GM18870 (cell line): ENCODE measurements at regions not wholly inside any gene's neighbourhood (a gene's known extent, or its start where the extent isn't known, plus 50 kb on each side); places are given as distances from the start of the nearest gene placed in this dataset.

Source experiments
- ATAC-seq: cut with Tn5 transposase; IDR thresholded peaks from one replicate; pipeline ENCODE4 v1.9.1; 2021; ENCODE audit warnings: moderate library complexity; ENCODE audit not compliant: unreplicated experiment

DNA sequence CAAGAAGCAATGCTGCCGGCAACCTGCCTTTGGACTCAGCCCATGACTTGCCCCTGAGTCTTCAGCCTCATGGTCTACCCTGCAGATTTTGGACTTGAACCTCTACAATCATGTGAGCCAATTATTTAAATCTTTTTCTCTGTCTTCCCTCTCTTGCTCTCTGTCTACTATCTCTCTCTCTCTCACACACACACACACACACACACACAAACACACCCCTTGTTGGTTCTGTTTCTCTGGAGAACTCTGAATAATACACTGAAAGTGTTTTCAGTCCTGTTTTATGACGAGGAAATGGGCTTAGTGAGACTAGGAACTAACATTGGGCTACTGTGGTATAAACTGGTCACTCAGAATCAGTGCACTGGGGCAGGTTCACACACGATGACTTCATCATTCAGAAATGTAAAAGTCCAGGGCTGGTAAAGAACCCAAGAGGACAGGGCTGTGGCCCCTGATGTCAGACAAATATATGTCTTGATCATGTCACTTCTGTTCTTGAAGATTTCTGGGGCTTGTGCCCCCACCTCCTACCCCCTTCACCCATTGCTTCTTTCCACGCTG is 266.1 kb upstream of the SIX2 start:
- no peak for ATAC-seq

DNA sequence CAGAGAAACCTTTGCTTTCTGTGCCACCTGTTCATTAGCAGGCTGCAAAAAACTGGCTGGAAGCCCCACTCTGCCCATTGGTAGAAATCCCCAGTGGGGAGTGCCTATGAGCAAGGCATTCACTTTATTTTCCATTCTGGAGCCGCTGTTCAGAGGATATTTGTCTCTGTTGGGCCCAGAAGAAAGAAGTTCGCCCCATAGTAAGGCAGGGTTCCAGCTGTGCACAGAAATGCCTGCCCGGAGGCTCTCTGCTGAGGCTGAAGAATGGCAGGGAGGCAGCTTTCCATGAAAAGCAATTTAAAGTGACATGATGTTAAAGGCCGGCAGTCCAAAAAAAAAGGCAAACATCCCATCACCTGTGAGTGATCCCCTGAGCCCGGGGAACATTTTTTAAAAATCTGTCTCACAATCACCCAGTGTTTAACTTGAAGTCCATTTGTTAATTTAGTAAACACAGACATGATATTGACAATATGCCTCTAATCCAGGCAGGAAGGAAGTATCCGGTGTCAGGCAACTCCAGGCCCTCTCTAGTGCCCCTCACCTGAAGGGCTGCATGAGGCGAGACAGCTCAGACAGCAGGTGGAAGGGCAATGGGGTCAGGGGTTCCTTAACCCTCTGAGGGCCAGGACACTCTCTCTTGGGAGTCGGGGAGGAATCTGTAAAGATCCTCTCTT is 265.1 kb upstream of the SIX2 start:
- no peak for ATAC-seq

DNA sequence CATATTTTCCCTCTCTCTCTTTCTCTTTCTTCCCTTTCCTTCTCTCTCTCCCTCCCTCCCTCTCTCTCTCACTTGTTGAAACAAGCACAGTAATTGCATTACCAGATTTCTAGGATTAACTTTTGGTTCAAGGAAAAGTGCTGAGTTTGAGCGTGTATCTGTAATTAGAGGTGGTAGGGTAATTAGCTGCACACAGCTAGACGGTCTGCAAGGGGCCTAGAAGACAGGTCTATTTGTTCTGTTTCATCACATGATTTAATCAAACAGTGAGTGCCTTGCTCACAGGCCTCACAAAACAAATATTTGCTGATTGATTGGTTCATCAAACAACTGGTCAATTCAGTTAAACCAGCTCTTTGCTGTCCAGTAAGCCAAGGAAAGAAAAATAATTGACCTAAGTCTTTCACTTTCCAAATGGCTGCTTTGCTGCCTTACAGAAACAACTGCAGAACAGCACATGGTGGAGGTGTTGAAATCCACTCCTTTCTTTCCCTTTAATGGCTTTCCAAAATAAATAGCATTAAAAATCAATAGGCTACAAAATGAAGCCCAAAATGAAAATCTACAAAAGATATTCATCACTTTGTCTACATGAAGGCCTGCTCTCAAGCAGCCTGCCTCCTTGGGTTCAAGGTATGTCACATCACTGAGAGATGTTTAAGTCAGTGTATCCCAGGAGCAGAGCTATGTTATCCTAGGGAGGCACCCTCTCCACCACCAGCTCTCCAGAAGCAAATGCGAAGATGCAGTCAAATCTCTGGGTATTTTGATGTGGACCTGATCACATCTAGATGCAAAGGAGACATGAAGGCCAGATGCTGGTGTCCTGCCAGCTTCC is 264.4 kb upstream of the SIX2 start:
- ATAC-seq = no peak

DNA sequence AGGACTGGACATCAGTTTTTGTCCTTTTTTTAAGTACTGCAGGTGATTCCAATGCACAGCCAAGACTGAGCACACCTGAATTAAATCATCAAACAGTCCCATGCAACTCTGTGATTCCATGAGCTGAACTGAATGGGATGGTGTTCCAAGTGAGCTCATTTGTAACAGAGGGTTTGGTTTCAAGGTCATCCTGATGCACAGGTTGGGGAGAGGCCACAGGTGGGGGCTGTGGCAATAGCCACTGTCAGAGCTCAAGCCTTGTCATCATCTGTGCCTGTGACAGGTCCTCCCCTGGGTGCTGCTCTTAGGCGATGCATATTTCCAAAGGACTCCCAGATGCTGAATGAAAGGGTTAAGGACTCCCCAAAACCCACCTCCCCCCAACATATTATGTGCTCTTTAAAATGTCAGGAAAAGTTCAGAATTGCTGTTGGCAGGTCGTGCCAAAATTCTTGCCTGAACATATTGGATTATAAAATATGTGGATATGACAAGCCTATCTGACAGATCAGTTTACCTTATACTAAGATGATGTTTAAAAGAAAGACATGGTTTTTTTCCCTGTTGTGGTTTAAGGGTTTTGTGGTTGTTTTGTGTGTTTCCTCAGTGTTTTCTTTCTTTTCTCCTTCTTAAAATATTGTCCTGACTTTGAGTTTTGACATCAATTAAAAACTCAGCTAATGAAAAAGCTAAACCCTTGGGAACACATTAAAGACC is 263.5 kb upstream of the SIX2 start:
- ATAC-seq = no peak

DNA sequence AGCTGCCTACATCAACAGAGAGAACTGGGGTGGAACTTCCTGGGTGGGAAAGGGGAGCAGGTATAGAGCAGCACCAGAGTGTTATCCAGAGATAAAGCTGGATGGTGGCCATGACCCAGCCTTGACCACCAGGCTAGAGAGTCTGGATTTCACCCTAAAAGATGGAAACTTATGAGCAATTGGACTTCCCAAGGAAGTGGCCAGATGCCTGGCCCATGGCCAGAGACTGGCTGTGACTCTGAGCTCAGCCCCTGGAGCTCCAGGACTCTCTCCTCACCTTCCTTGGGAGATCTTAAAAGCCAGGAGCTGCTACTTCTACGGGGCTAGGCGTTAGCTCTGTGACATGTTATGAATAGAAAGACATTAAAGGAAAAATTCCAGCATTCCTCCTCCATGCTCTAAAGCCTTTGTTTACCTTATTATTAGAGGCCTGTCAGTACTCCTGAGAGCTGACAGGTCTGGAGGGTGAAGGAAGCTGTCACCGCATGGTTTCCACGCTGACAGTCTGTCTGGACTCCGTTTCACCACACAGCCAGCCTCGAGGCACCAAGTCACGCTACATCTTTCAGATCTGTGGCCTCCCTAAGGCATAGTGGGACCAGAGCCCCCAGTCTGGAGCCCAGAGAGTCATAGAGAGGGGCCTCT is 260.0 kb upstream of the SIX2 start:
- no peak for ATAC-seq

DNA sequence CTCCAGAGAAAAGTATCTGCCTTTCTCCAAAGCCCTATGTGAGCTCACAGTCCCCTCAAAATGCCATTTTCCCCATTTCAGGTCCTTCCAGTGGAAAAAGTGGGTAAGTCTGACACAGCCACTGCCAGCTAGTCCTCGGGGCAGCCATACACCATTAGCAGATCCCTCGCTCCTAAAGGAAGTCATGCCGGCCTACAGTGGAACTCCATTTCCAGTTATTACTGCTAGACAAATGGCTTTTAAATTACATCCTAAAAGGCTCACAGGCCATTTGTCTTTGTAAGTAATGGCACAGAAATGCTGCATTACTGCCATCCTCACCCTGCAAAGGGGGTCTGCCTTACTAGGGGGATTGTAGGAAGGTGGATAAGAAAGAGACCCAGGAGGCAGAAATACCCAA is 259.4 kb upstream of the SIX2 start:
- no peak for ATAC-seq

DNA sequence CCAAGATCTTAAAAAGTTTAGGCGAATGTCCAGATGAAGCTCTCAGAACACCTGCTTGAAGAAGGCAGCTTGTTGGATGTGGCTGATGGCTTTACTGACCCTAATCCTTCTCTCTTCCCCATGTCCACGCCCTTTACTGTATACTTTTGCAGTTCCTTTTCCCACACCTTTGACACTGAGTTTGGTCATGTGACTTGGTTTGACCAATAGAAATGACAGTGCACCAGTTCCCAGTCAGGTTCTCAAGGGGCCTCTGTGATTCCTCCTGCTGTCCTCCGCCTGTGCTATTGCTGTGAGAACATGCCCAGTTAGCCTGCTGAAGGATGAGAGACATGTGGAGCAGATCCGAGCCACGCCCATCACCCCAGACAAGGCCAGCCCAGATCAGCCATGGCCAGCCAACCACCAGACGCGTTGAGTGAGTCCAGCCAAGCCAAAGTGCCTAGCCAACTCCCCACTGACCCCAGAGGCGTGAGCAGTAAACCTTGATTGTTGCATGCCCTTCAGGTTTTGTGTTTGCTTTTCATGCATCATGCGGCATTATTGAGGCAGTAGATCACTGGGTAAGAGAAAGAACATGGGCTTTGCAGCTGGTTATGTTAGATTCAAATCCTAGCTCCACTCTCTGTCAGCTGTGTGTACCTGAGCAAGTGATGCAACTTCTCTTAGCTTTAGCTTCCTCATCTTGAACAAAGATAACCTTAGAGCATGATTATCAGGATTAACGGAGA is 258.0 kb upstream of the SIX2 start:
- no peak for ATAC-seq

DNA sequence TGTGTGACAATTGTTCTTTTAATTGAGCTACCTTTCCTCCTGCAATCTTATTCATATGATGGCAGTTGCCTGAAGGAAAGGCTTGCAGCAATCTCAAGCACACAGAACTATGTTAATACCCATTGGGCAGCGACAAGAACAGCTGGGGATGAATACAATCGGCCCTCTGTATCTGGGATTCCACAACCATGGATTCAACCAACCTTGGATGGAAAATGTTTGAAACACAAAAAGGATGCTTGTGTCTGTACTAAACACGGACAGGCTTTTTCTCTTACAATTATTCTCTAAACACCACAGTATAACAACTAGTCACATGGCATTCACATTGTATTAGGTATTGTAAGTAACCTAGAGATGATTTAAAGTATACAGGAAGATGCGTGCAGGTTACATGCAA is 256.1 kb upstream of the SIX2 start:
- ATAC-seq = no peak

DNA sequence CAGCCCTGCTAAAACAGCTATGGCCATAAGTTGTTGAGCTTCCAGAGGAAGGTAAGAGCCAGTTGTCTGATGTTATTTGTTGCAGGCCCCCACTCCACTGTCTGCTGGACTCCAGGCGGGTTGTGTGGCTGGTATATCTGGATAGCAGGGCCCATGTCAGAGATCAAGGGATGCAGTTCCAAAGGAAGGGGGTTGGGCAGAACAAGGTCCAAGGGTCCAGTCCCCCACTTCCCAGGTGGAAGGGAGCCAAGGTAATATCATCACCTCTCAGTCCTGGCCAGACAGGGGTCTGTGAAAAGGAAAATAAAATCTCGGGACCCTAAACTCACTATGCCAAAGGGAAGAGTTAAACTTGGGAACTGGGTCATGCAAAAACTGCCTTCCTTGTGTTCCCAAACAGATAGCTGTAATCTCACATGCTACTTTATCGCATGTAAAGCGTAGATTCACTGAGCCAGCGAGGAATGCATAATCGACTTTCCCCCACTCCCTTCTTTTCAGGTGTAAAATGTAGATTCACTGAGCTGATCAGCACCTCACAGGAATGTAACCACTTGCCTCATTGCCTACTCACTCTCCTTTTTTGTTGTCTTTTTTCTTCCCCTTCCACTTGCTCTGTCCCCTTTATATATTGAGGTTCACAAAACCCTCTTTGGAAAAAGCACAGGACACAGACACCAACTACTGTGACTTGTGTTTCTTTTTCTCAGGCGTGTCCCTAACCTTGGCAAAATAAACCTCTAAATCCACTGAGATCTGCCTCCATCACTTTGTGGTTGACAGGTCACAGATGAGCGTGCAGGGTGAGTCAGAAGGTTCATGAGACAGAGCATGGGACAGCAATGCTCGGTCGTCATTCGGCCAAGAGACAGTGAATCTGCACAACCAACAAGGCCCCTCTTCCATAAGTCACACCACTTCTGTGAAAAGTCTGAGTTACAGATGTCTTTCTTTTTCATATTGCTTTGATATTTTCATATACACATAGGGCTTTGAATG is 255.3 kb upstream of the SIX2 start:
- ATAC-seq = no peak

DNA sequence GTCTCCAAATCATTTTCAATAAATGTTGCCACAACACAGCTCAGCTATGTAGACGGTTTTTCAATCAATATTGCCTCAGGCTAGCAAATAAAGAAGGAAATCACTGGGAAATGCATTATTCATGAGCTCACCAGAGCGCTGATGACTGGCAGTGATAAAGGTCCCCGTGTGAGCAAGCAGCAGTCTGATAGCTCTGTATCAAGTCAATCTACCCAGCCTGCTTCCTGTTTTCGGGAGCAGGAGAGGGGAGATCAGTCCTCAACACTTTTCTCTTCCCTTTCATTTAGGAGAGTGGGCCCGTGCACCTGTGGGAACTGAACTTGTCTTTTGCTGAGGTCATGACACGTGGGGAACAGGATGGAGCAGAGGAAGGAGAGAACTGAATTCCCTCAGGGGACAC is 253.9 kb upstream of the SIX2 start:
- no peak for ATAC-seq

DNA sequence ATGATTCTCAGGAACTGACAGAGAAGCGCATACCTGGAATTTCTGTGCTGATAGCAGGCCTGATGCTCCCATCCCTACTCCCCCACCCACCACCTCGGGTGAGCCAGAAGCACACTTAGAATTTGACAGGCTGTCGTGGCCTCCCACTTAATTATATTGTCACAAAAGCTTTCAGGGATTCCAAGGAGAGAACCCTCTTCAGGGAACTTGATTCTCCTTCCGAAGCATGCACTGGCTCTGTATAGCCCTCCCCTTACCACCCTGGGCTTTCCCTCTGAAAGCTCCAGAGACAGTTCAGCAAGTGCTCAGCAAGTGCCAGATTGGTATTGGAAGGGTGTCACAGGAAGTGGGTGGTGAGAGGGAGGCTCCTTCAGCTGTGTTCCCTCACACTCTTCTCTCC is 252.5 kb upstream of the SIX2 start:
- no peak for ATAC-seq

DNA sequence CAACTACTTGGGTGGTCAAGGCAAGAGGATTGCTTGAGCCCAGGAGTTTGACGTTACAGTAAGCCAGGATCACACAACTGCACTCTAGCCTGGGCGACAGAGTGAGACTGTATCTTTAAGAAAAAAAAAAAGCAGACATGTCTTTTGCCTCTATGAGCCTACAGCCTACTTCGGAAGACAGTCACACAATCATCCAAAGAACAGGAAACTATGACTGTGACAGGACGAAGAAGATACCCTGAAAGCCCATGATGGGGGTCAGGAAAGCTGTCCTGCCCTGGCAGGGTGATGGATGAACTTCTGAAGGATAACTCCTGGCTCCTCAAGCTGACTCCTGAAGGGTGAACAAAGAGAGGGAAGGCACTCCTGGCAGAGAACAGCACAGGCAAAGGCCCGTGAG is 251.7 kb upstream of the SIX2 start:
- ATAC-seq = no peak

DNA sequence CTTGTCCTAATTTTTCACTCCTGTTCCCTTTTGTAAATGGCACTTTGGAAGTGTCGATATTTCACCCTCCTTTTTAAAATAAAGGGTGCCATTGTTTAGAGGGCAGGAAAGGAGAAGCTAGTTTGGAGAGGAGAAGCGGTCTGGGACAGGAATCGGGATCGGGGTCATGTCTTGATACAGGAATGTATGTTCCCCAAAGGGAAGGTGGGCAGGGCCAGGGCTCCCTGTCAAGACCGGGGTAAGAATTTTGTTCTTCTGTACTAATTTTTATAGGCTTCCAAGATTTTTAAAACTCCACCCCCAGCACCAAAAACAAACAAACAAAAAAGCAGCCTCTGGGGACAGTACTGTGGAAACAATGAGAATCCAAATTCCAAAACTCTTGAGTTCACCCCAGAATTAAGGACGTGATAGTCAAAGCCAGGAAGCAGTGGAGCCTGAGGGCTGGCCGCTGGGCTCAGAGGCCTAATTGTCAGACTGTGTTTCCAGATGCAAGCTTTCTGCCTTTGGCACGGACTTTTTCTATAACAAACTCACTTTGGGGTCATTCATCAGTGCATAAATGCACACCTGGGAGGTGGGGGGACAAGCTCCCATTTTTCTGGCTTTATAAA is 250.4 kb upstream of the SIX2 start:
- no peak for ATAC-seq

DNA sequence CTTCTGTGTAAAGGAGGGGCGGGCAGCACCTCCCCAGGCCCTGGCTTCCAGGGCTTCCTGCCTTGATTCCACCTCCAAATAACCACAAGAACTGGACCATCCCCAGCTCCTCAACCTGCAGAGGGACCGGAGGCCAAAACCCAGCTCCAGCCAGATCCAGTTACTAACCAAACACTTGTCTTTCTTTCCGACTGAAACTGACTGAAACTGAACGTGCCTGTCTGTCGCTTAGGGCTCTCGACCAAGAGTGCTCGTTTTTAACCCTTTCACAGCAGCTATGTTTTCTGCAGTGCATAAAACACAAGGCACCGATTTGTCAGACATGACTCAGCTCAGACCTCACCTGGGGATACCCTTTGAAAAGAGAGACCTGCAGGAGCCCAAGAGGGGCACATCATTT is 249.9 kb upstream of the SIX2 start:
- no peak for ATAC-seq

DNA sequence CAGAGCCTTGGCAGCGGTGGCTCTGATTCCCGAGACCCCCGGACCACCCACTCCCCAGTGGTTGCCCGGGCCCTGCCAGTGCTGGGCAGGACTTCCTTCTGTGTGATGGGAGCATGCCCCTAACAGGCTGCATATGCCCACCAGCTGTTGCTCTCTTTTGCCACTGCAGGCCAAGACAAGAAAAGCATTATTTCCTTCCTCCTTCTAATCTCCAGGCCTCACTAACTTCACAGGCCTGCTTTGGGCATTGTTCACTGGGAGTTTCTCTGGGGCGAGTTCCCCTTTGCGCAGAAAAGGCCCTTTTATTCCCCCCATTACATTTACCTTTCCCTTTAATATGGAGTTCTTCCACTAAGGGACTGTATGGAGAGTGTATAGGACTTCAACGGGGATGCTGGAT is 249.1 kb upstream of the SIX2 start:
- no peak for ATAC-seq

DNA sequence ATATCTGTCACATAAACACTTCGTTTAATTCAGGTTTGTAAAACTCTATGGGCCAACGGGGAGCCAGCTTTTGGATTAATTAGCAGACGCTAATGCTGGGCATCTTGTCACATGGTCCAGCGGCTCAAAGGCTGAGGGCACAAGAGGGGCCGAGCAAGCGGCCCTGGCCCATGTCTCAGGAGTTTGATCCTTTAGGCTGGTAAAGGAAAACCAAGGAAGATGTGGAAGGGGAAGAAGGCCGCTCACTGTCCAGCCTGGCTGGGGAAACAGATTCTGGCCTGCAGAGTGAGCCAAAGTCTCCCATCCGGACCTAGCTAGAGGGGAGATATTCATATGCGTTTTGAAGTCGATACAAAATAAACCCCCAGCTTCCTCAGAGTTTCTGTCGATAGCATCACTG is 248.6 kb upstream of the SIX2 start:
- no peak for ATAC-seq

DNA sequence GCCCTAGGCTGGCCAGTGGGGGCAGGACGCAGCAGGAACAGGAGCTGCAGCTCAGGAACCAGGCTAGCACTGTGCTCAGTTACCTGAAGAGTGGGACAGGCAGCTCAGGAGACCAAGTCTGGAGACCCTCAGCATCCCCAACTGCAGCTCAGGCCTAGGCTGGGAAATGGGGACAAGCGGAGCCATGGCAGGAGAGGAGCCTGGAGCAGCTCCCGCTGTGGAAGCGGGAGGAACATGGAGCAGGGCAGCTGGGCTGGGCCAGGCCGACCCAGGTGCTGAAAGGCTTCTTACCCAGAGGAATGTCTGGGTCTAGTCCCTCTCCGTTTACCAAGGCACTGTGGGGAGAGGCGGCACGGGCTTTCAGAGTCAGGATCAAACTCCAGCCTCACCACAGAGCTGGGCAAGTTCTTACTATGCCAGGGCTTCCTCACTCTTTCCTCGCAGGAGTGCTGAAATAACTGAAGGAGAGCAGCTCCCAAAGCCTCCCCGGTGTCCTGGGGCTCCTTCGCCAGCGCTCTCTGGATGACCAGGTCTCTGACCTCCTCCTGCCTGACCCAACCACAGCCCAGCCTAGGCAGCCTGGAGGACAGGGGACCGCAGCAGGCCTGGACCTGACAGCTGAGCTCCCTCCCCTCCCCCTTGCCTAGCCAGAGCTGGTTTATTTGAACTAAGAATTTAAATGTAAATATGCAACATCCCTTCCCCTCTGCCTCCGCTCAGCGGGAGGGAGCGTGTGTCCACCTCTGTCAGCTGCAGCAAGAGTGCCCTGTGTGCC is 247.8 kb upstream of the SIX2 start:
- ATAC-seq = no peak
